ENCODE measurements at regions not wholly inside any gene's neighbourhood (a gene's known extent, or its start where the extent isn't known, plus 50 kb on each side); places are given as distances from the start of the nearest gene placed in this dataset.

DNA sequence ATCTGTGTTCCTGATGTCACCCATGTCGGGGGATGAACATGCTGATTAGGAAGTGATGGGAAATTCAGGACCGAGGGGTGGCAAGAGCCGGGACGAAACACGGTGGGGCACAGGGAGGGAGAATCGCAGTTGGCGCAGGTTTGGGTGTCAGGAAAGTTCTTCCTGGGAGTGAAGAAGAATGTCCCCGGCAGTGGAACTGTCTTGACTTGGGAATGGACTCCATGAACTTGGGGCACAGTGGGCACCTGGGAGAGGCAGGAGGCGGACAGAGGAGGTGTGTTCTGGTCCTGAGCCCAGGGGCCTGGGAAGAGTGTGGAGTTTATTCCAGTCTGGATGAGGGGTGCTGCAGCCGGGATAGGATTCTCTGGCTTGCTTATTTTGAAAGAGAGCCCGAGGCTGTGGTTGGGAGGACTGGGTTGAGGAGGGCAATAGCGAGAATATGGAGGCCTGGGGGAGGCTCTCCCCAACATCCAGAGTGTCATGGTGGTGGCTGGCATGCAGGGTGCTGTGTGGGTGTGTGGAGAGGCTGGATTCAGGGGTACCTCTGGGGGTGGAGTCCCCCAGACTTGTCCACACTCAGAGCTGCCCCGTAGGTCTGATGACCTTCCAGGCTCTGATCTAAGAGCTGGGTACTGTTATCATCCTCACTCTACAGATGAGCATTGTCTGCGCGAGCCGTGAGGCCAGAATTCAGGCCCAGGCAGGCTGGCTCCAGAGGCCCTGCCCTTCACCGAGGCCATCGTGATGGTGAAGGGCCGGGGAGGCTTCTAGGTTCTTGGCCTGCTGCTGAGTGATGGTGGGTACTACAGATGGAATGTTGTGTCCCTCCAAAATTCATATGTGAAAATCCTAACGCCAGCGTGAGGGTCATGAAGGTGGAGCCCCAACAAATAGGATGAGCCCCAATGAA, 274.5 kb upstream of the C1orf174 start:
- no peak for DNase-seq (ENCODE audit: low spot score)
- H3K27me3 ChIP-seq (ENCODE audit: control insufficient read depth in 4 of 4, insufficient read depth in 4 of 4, low read length in 3 of 4), result peaks cover 0 to 2% (median 0%) of the 10 kb centered on the region in 4 donors

GRCh38 chr1:4175566-4176405, 275.7 kb upstream of the C1orf174 start:
- no peak for TF ChIP-seq SP1 (IDR thresholded peaks at IDR 0.05)
- peak; percentile 61 for TF ChIP-seq NR2F2 (IDR thresholded peaks at IDR 0.05)

More for the DNA sequence above, 274.5 kb upstream of the C1orf174 start:
- WGBS, result 87% methylated on average over 21 of the region's 21 CpGs
- H3K4me1 ChIP-seq (ENCODE audit: control insufficient read depth in 4 of 4, insufficient read depth in 4 of 4, low read length in 3 of 4), result no peaks in the 10 kb centered on the region
- H3K9me3 ChIP-seq (ENCODE audit: control insufficient read depth in 4 of 4, low read length in 3 of 4), result no peaks in the 10 kb centered on the region
- H3K27ac ChIP-seq (ENCODE audit: low read depth in 1 of 2, low read length in 2 of 2), result no peak overlapping the region
- H3K36me3 ChIP-seq (ENCODE audit: control insufficient read depth in 4 of 4, insufficient read depth in 3 of 4, low read depth in 1 of 4, low read length in 3 of 4), result no peaks in the 10 kb centered on the region
- TF ChIP-seq RAD21 (IDR thresholded peaks at IDR 0.05), result no peak
- TF ChIP-seq YY1 (IDR thresholded peaks at IDR 0.05), result no peak
- TF ChIP-seq JUND (IDR thresholded peaks at IDR 0.05), result no peak
- TF ChIP-seq, protein P1, sequence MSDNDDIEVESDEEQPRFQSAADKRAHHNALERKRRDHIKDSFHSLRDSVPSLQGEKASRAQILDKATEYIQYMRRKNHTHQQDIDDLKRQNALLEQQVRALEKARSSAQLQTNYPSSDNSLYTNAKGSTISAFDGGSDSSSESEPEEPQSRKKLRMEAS (IDR thresholded peaks at IDR 0.05), result no peak
- TF ChIP-seq, protein P2, sequence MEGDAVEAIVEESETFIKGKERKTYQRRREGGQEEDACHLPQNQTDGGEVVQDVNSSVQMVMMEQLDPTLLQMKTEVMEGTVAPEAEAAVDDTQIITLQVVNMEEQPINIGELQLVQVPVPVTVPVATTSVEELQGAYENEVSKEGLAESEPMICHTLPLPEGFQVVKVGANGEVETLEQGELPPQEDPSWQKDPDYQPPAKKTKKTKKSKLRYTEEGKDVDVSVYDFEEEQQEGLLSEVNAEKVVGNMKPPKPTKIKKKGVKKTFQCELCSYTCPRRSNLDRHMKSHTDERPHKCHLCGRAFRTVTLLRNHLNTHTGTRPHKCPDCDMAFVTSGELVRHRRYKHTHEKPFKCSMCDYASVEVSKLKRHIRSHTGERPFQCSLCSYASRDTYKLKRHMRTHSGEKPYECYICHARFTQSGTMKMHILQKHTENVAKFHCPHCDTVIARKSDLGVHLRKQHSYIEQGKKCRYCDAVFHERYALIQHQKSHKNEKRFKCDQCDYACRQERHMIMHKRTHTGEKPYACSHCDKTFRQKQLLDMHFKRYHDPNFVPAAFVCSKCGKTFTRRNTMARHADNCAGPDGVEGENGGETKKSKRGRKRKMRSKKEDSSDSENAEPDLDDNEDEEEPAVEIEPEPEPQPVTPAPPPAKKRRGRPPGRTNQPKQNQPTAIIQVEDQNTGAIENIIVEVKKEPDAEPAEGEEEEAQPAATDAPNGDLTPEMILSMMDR (IDR thresholded peaks at IDR 0.05; ENCODE audit: low read depth, low read length, missing input control), result no peak
- no peak for TF ChIP-seq EGR1 (IDR thresholded peaks at IDR 0.05; ENCODE audit: low read depth in 2 of 2)
- no peak for TF ChIP-seq FOXA1 (IDR thresholded peaks at IDR 0.05)
- TF ChIP-seq, protein P3, sequence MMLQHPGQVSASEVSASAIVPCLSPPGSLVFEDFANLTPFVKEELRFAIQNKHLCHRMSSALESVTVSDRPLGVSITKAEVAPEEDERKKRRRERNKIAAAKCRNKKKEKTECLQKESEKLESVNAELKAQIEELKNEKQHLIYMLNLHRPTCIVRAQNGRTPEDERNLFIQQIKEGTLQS (IDR thresholded peaks at IDR 0.05), result no peak
- TF ChIP-seq GABPA (IDR thresholded peaks at IDR 0.05 in 1 of 2, conservative IDR thresholded peaks at IDR 0.05 in 1 of 2), result no peak
- H3K9ac ChIP-seq (ENCODE audit: low read depth in 1 of 2, low read length in 2 of 2), result no peak overlapping the region
- H3K4me3 ChIP-seq (ENCODE audit: low read depth in 1 of 3, low read length in 3 of 3), result no peak overlapping the region

DNA sequence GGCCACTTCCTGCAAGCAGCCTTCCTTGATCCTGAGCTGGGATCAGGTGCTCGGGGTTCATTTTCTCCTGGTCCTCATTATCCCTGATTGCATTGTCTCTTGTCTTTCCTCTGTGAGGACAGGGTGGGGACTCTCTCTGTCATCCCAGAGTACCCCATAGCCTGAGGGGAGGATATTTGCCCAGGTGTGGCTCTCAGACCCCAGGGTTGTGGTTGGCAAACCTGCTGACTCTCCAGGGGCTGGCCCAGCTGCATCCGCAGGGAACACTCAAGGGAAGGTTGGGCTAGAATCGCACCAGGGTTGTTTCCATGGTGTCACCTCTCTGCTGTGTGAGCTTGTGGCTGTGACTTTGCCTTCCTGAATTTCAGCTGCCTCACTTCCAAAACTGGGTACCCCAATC, 276.8 kb upstream of the C1orf174 start:
- 81% methylated on average over 3 of the region's 3 CpGs for WGBS
- no peak for DNase-seq (ENCODE audit: low spot score)
- H3K4me3 ChIP-seq (ENCODE audit: low read depth in 1 of 3, low read length in 3 of 3), result no peak overlapping the region
- no peak overlapping the region for H3K9ac ChIP-seq (ENCODE audit: low read depth in 1 of 2, low read length in 2 of 2)
- no peak overlapping the region for H3K27ac ChIP-seq (ENCODE audit: low read depth in 1 of 2, low read length in 2 of 2)
- no peaks in the 10 kb centered on the region for H3K9me3 ChIP-seq (ENCODE audit: control insufficient read depth in 4 of 4, low read length in 3 of 4)
- no peaks in the 10 kb centered on the region for H3K4me1 ChIP-seq (ENCODE audit: control insufficient read depth in 4 of 4, insufficient read depth in 4 of 4, low read length in 3 of 4)
- H3K27me3 ChIP-seq (ENCODE audit: control insufficient read depth in 4 of 4, insufficient read depth in 4 of 4, low read length in 3 of 4), result peaks cover 0 to 5% (median 1%) of the 10 kb centered on the region in 4 donors
- no peaks in the 10 kb centered on the region for H3K36me3 ChIP-seq (ENCODE audit: control insufficient read depth in 4 of 4, insufficient read depth in 3 of 4, low read depth in 1 of 4, low read length in 3 of 4)
- TF ChIP-seq HNF4G (IDR thresholded peaks at IDR 0.05) (no peak), TAF1 (conservative IDR thresholded peaks at IDR 0.05) (no peak), GABPA (IDR thresholded peaks at IDR 0.05 in 1 of 2, conservative IDR thresholded peaks at IDR 0.05 in 1 of 2) (no peak), HNF4A (conservative IDR thresholded peaks at IDR 0.05) (no peak), JUND (IDR thresholded peaks at IDR 0.05) (no peak), EGR1 (IDR thresholded peaks at IDR 0.05; ENCODE audit: low read depth in 2 of 2) (no peak), YY1 (IDR thresholded peaks at IDR 0.05) (no peak), RXRA (IDR thresholded peaks at IDR 0.05) (no peak), NR2F2 (IDR thresholded peaks at IDR 0.05) (no peak), RAD21 (IDR thresholded peaks at IDR 0.05) (no peak)
- TF ChIP-seq, protein P4, sequence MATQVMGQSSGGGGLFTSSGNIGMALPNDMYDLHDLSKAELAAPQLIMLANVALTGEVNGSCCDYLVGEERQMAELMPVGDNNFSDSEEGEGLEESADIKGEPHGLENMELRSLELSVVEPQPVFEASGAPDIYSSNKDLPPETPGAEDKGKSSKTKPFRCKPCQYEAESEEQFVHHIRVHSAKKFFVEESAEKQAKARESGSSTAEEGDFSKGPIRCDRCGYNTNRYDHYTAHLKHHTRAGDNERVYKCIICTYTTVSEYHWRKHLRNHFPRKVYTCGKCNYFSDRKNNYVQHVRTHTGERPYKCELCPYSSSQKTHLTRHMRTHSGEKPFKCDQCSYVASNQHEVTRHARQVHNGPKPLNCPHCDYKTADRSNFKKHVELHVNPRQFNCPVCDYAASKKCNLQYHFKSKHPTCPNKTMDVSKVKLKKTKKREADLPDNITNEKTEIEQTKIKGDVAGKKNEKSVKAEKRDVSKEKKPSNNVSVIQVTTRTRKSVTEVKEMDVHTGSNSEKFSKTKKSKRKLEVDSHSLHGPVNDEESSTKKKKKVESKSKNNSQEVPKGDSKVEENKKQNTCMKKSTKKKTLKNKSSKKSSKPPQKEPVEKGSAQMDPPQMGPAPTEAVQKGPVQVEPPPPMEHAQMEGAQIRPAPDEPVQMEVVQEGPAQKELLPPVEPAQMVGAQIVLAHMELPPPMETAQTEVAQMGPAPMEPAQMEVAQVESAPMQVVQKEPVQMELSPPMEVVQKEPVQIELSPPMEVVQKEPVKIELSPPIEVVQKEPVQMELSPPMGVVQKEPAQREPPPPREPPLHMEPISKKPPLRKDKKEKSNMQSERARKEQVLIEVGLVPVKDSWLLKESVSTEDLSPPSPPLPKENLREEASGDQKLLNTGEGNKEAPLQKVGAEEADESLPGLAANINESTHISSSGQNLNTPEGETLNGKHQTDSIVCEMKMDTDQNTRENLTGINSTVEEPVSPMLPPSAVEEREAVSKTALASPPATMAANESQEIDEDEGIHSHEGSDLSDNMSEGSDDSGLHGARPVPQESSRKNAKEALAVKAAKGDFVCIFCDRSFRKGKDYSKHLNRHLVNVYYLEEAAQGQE (IDR thresholded peaks at IDR 0.05), result no peak
- TF ChIP-seq, protein P2 (IDR thresholded peaks at IDR 0.05; ENCODE audit: low read depth, low read length, missing input control), result no peak
- TF ChIP-seq, protein P1 (IDR thresholded peaks at IDR 0.05), result no peak

More at GRCh38 chr1:4175566-4176405, 275.7 kb upstream of the C1orf174 start:
- H3K4me3 ChIP-seq (ENCODE audit: low read depth in 1 of 3, low read length in 3 of 3), result no peak overlapping the region
- H3K4me1 ChIP-seq (ENCODE audit: control insufficient read depth in 4 of 4, insufficient read depth in 4 of 4, low read length in 3 of 4), result no peaks in the 10 kb centered on the region
- DNase-seq (ENCODE audit: low spot score), result no peak
- no peak overlapping the region for H3K27ac ChIP-seq (ENCODE audit: low read depth in 1 of 2, low read length in 2 of 2)
- 84% methylated on average over 10 of the region's 10 CpGs for WGBS
- peaks cover 0 to 5% (median 1%) of the 10 kb centered on the region in 4 donors for H3K27me3 ChIP-seq (ENCODE audit: control insufficient read depth in 4 of 4, insufficient read depth in 4 of 4, low read length in 3 of 4)
- no peaks in the 10 kb centered on the region for H3K9me3 ChIP-seq (ENCODE audit: control insufficient read depth in 4 of 4, low read length in 3 of 4)
- H3K36me3 ChIP-seq (ENCODE audit: control insufficient read depth in 4 of 4, insufficient read depth in 3 of 4, low read depth in 1 of 4, low read length in 3 of 4), result no peaks in the 10 kb centered on the region
- no peak overlapping the region for H3K9ac ChIP-seq (ENCODE audit: low read depth in 1 of 2, low read length in 2 of 2)
